ENCODE measurements at regions not wholly inside any gene's neighbourhood (a gene's known extent, or its start where the extent isn't known, plus 50 kb on each side); places are given as distances from the start of the nearest gene placed in this dataset.

DNA sequence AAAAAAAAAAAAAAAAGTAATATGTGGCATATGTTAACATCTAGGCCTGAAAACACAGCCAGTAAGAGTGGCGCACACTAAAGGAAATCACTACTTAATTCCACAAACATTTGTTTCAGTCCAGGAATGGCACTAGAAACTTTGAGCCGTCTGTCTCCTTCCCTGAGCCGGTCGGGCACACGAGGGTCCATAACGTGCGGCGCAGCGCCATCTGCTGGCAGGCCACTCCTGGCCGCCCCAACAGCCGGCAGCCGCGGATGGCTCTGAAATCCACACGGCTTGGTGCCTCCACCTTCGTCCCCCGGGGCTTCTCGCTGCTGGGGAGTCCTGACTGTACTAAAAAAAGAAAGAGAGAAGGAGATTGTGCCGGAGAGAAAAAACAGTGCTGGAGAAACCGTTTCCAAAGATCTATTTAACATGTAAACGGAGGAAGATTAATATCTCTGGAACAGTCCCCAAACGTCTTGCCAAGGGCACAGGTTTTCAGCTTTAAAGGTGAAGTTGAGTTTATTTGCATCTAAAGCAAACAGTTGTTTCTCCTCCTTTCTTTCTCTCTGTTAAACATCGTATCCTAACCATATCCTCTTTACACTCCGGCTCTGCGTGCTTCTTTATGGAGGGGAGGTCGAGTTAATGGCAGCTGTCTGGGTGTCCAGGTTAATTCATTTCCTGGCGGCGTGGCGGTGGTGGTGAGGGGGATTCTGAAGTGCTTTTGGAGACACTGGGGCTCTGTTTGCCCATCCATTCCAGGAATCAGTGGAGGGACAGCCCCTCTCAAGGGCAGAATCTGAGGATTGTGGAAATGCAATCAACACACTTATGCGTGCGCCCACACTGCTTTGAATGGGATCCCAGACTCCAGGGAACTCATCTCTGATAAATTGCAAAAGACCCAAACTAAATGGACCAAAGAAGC is 611.3 kb upstream of the SALL1 start:
- DNase-seq (ENCODE audit: low read depth): no peak
- H3K4me3 ChIP-seq (ENCODE audit: low read depth, low read length): peak overlapping the region; percentile 45
- TF ChIP-seq, protein P1, sequence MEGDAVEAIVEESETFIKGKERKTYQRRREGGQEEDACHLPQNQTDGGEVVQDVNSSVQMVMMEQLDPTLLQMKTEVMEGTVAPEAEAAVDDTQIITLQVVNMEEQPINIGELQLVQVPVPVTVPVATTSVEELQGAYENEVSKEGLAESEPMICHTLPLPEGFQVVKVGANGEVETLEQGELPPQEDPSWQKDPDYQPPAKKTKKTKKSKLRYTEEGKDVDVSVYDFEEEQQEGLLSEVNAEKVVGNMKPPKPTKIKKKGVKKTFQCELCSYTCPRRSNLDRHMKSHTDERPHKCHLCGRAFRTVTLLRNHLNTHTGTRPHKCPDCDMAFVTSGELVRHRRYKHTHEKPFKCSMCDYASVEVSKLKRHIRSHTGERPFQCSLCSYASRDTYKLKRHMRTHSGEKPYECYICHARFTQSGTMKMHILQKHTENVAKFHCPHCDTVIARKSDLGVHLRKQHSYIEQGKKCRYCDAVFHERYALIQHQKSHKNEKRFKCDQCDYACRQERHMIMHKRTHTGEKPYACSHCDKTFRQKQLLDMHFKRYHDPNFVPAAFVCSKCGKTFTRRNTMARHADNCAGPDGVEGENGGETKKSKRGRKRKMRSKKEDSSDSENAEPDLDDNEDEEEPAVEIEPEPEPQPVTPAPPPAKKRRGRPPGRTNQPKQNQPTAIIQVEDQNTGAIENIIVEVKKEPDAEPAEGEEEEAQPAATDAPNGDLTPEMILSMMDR (conservative IDR thresholded peaks at IDR 0.05; ENCODE audit: low read depth, low read length): peak; percentile 86

DNA sequence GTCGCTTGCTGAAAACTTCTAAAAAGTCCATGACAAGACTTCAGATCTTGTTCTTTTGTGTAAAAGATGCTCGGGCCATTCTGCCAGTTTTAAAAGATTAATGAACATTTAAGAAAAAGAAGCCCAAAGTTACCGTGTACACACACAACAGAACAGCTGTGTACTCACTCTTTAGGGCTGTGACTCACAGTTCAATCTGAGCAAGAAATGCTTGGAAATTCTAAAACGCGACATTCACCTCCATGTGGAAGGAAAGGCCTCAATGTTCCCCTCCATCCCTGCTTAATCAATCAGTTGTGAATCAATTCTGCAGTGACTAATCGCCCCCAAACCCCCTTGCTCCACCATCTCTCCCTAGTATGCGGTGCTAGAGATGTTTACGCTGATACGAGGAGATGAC is 609.9 kb upstream of the SALL1 start:
- no peak for DNase-seq (ENCODE audit: low read depth)
- no peak overlapping the region for H3K4me3 ChIP-seq (ENCODE audit: low read depth, low read length)
- TF ChIP-seq, protein P1 (conservative IDR thresholded peaks at IDR 0.05; ENCODE audit: low read depth, low read length): no peak

DNA sequence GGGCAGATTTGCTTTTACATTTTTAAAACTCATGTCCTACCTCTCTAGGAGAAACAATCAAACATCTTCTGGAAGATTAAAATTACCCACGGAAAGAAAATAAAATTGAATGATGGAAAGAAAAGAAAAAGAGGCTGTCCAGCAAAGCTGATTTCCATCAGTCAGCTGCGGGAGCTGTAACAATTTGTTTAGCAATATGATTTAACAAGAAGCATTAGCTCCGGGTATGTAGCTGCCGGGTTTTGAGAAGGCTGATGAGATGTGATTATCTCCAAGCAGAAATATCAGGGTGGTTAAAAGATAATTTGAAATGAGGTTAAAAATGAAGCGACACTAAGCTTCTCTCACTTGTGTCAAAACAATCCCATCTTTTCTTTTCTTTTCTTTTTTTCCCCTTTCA is 608.9 kb upstream of the SALL1 start:
- no peak for DNase-seq (ENCODE audit: low read depth)
- H3K4me3 ChIP-seq (ENCODE audit: low read depth, low read length): no peak overlapping the region
- TF ChIP-seq, protein P1 (conservative IDR thresholded peaks at IDR 0.05; ENCODE audit: low read depth, low read length): no peak

DNA sequence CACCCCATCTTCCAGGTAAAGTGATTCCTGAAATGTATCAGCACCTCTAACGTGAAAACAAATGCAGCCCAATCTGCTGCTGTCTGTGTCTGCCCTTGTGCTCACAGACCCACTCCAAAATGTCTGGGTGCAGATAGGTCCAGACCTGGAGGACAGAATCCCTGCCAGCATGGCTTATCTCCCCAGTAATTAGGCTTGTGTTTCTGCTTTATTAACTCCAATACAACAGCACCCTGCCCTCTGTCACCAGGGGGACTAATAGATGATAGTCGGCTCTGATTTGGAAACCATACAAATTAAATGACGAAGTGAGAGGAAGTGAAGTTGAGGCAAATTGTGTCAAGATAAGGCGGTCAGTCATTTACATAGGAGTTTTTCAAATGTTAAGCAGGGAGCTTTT is 608.3 kb upstream of the SALL1 start:
- DNase-seq (ENCODE audit: low read depth): no peak
- TF ChIP-seq, protein P1 (conservative IDR thresholded peaks at IDR 0.05; ENCODE audit: low read depth, low read length): no peak
- H3K4me3 ChIP-seq (ENCODE audit: low read depth, low read length): no peak overlapping the region

DNA sequence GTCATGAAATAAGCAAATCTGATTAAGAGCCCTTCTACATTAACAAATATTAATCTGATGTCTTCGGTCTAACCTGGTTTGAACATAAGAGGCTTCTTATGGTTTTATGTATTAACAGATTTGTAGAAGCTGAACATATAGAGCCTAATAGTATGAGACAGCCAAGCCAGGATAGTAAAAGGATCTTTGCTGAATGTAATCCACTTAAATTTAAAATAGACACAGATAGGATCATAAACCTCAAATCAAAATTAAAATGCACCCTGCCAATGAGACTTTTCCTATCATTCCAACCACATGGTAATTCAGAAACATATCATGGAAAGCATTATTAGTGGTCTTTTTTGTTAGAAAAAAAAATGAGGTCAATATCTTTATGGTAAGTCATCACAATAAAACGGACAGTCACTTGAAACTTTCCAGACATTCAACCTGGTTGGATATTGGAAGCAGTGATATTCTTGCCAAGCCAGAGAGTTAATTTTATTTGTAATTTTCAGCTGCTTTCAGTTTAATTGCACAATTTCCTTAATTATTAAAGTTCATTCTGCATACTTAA is 606.9 kb upstream of the SALL1 start:
- no peak for DNase-seq (ENCODE audit: low read depth)
- no peak overlapping the region for H3K4me3 ChIP-seq (ENCODE audit: low read depth, low read length)
- TF ChIP-seq, protein P1 (conservative IDR thresholded peaks at IDR 0.05; ENCODE audit: low read depth, low read length): no peak

DNA sequence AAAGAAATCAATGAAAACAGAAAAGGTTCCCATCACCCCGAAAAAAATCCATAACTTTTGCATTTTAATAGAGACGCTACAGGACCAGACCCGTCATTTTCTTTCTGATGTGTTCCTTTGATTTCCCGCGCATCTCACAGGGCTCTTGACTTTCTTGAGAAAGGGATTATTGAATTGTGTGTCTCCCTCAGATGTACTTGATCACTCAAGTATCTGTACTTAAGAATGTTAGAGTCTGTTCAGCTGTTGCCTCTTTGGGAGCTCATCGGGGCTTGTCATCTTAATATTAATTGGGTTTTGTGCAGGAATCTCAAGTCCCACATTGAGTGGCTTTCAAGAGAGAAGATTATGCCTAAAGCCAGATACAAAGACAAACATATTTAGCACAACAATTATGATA is 606.4 kb upstream of the SALL1 start:
- TF ChIP-seq, protein P1 (conservative IDR thresholded peaks at IDR 0.05; ENCODE audit: low read depth, low read length): no peak
- no peak for DNase-seq (ENCODE audit: low read depth)
- no peak overlapping the region for H3K4me3 ChIP-seq (ENCODE audit: low read depth, low read length)

DNA sequence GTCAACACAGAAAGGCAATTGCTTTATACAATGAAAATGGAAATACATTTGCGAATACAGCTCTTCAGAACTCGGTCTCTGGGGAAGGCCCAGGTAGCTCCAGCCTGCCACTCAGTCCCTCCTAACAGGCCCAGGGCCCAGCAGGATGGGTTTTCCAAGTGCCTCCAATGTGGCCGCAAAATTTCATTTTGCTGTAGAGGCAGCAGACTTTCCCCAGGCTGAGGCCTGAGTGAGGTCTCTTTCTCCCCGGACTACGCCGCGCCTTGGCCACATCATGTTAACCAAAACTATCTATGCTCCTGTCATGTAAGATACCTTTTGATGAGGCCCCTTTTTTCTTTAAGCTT is 606.0 kb upstream of the SALL1 start:
- no peak for DNase-seq (ENCODE audit: low read depth)
- H3K4me3 ChIP-seq (ENCODE audit: low read depth, low read length): no peak overlapping the region

More for the DNA sequence above, 606.0 kb upstream of the SALL1 start:
- TF ChIP-seq, protein P1 (conservative IDR thresholded peaks at IDR 0.05; ENCODE audit: low read depth, low read length): no peak

All from epithelial cell of proximal tubule (primary cell).